Neural crest cell (in vitro differentiated cells): ENCODE measurements at regions not wholly inside any gene's neighbourhood (a gene's known extent, or its start where the extent isn't known, plus 50 kb on each side); places are given as distances from the start of the nearest gene placed in this dataset.

Source experiments
- DNase-seq: peaks from one replicate; pipeline ENCODE4 v3.0.0; 2021; ENCODE audit warnings: low read depth, mixed read lengths, low spot score
- H3K27ac Mint-ChIP-seq: one replicate; pipeline ENCODE4 v1.8.0; 2021; ENCODE audit warnings: mild to moderate bottlenecking, mixed read lengths; ENCODE audit not compliant: unreplicated experiment
- H3K27me3 Mint-ChIP-seq: 2 replicates; pipeline ENCODE4 v1.8.0; 2021; ENCODE audit warnings: low read depth, mild to moderate bottlenecking, mixed read lengths
- H3K36me3 Mint-ChIP-seq: 2 replicates; pipeline ENCODE4 v1.8.0; 2021; ENCODE audit warnings: low read depth, mild to moderate bottlenecking, mixed read lengths
- H3K4me1 Mint-ChIP-seq: 2 replicates; pipeline ENCODE4 v1.8.0; 2021; ENCODE audit warnings: mixed read lengths
- H3K4me3 Mint-ChIP-seq: one replicate; pipeline ENCODE4 v1.8.0; 2021; ENCODE audit warnings: mild to moderate bottlenecking, mixed read lengths
- H3K9me3 Mint-ChIP-seq: 2 replicates; pipeline ENCODE4 v1.8.0; 2021; ENCODE audit warnings: mixed read lengths
- CTCF ChIP-seq: fragments of 200-600 bp; sonication (generic); conservative IDR thresholded peaks from 2 replicates; pipeline ENCODE4 v1.5.0; 2021; ENCODE audit warnings: antibody characterized with exemption, mild to moderate bottlenecking

GRCh38 chr2:8073916-8074315 is 607.9 kb upstream of the ID2 start:
- Mint-ChIP-seq H3K9me3 (peaks cover 6% of the 10 kb centered on the region), H3K36me3 (peaks cover 3% of the 10 kb centered on the region), H3K27me3 (no peaks in the 10 kb centered on the region), H3K4me1 (no peaks in the 10 kb centered on the region), H3K4me3 (no peak overlapping the region), H3K27ac (no peak overlapping the region)
- no peak for DNase-seq
- TF ChIP-seq CTCF, result no peak

GRCh38 chr2:8076448-8077342 is 605.2 kb upstream of the ID2 start:
- H3K36me3 Mint-ChIP-seq, result peaks cover 3% of the 10 kb centered on the region
- no peak for DNase-seq
- H3K4me3 Mint-ChIP-seq, result no peak overlapping the region
- H3K9me3 Mint-ChIP-seq, result peaks cover 6% of the 10 kb centered on the region
- no peaks in the 10 kb centered on the region for H3K27me3 Mint-ChIP-seq
- H3K4me1 Mint-ChIP-seq, result no peaks in the 10 kb centered on the region
- TF ChIP-seq CTCF, result no peak
- H3K27ac Mint-ChIP-seq, result no peak overlapping the region

- Mint-ChIP-seq H3K27me3 (no peaks in the 10 kb centered on the region), H3K27ac (no peak overlapping the region), H3K4me3 (no peak overlapping the region), H3K9me3 (peaks cover 6% of the 10 kb centered on the region), H3K36me3 (peaks cover 3% of the 10 kb centered on the region), H3K4me1 (no peaks in the 10 kb centered on the region)
- DNase-seq, result no peak
- TF ChIP-seq CTCF, result no peak
These were observed 603.2 kb upstream of the ID2 start for GRCh38 chr2:8078705-8079104.

- H3K36me3 Mint-ChIP-seq, result peaks cover 3% of the 10 kb centered on the region
- TF ChIP-seq CTCF, result no peak
These were observed 601.8 kb upstream of the ID2 start for GRCh38 chr2:8080063-8080462.

GRCh38 chr2:8081130-8081529 is 600.7 kb upstream of the ID2 start:
- H3K27me3 Mint-ChIP-seq, result no peaks in the 10 kb centered on the region
- peaks cover 3% of the 10 kb centered on the region for H3K36me3 Mint-ChIP-seq
- H3K4me3 Mint-ChIP-seq, result no peak overlapping the region
- no peak for DNase-seq
- no peaks in the 10 kb centered on the region for H3K4me1 Mint-ChIP-seq
- H3K27ac Mint-ChIP-seq, result no peak overlapping the region
- peaks cover 8% of the 10 kb centered on the region for H3K9me3 Mint-ChIP-seq
- TF ChIP-seq CTCF, result no peak

More at GRCh38 chr2:8080063-8080462, 601.8 kb upstream of the ID2 start:
- Mint-ChIP-seq H3K9me3 (peaks cover 8% of the 10 kb centered on the region), H3K27me3 (no peaks in the 10 kb centered on the region), H3K4me1 (no peaks in the 10 kb centered on the region), H3K4me3 (no peak overlapping the region), H3K27ac (no peak overlapping the region)
- DNase-seq, result no peak
